Psoas muscle (tissue), 7 donors: ENCODE measurements at regions not wholly inside any gene's neighbourhood (a gene's known extent, or its start where the extent isn't known, plus 50 kb on each side); places are given as distances from the start of the nearest gene placed in this dataset.

Experiments used
- ATAC-seq, 4 donors: fragments of 200-7000 bp; cut with Tn5 transposase; one replicate each; pipeline ENCODE4 v1.9.1; 2020; ENCODE audit warnings: moderate library complexity in 3 of 4, mild to moderate bottlenecking in 2 of 4
- DNase-seq, 2 donors: peaks; one replicate each; pipeline ENCODE4 v3.0.0-alpha.2; 2020
- H3K27ac ChIP-seq: fragments of 200-600 bp; one replicate; pipeline ENCODE4 v1.8.0; 2022
- H3K27me3 ChIP-seq, 3 donors: fragments of 200-600 bp in 1 of 3; one replicate each; pipeline versions ENCODE4 v1.6.1 to v1.8.0; 2013 to 2022; ENCODE audit warnings: low read length in 2 of 3, mild to moderate bottlenecking in 2 of 3, moderate library complexity in 1 of 3; ENCODE audit not compliant: insufficient read depth in 3 of 3
- H3K36me3 ChIP-seq, 2 donors: fragments of 200-600 bp in 1 of 2; one replicate each; pipeline versions ENCODE4 v1.6.1 to v1.8.0; 2013 to 2022; ENCODE audit warnings: low read depth in 1 of 2, mild to moderate bottlenecking in 1 of 2, moderate library complexity in 1 of 2; ENCODE audit not compliant: insufficient read depth in 1 of 2
- H3K4me1 ChIP-seq: fragments of 200-600 bp; one replicate; pipeline ENCODE4 v1.8.0; 2022
- H3K4me3 ChIP-seq: fragments of 200-600 bp; one replicate; pipeline ENCODE4 v1.8.0; 2022; ENCODE audit warnings: mild to moderate bottlenecking
- H3K9me3 ChIP-seq: fragments of 200-600 bp; one replicate; pipeline ENCODE4 v1.8.0; 2022
- CTCF ChIP-seq: fragments of 200-600 bp; IDR thresholded peaks from one replicate; pipeline ENCODE4 v1.8.0; 2022; ENCODE audit warnings: antibody characterized with exemption
- WGBS, 3 donors: extraction: QIAGEN DNeasy Blood & Tissue Kit; methylation state at CpG; one replicate each; pipeline versions ENCODE4 v1.1.6 to v1.1.7; 2013; 5-methylcytosine and 5-hydroxymethylcytosine counted together
- intact Hi-C, 2 donors: fragments of 100-400 bp; cut with DNase I; formaldehyde crosslinking; loops; one replicate each; pipeline versions ENCODE4 v1.11.0 to v1.14.2; 2022
- donor health status: healthy with polysubstance abuse.
- donor health status: DM: no; HTN: no; CAD: no; lungs with moderate emphysema.
- donor health status: Bipolar disorder and iron deficiency.
- donor health status: healthy.
- donor health status: DM: yes; HTN: yes; CAD: no.
- donor health status: DM: no; HTN: no; CAD: no.
- donor health status: DM: yes; HTN: yes; CAD: no.

DNA sequence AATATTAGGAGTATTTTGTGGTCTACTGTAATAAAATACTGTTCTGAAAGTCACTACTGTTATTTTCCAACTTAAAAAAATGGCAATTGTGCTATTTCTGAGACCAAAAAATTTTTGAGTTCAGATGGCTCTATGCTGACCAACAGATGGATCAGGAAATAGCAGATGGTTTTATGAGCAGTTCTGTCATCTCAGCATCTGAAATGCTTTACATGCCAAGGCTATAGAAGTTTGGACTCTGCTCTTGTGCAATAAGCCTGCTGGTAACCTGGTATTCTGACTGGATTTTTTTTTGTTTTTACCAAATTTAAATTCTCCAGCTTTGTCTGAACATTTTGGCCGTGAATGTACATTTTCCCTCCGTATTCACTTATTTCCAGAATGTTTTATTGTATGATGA, 1127.5 kb downstream of the GRIK2 start:
- intact Hi-C loops, result no loop called here
- H3K4me3 ChIP-seq, result no peak overlapping the region
- no peaks in the 10 kb centered on the region for H3K4me1 ChIP-seq
- no peaks in the 10 kb centered on the region for H3K27me3 ChIP-seq
- H3K27ac ChIP-seq, result no peak overlapping the region
- no peaks in the 10 kb centered on the region for H3K36me3 ChIP-seq
- no peaks in the 10 kb centered on the region for H3K9me3 ChIP-seq
- WGBS, 3 donors, result 60 to 81% (median 72%) methylated on average over 2 of the region's 2 CpGs
- DNase-seq (no peak), ATAC-seq (no peak)
- no peak for TF ChIP-seq CTCF

DNA sequence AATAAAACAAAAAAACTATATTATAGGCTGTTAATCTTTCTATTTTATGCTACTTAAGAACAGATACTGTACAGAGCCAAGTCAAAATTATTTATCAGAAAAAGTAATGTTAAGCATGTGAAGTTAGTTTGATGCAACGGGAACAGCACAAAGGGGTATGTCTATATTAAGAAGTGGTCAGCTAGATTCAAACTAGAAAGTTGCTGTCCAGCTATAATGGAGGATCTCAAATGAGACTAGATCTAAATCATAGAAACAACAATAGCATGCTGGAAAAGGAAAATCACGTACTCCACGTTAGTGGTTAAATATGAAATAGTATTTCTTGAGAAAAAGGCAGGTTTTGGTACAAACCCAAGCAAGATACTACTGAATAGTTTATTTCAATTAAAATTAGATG, 1124.0 kb downstream of the GRIK2 start:
- intact Hi-C loops, result no loop called here

DNA sequence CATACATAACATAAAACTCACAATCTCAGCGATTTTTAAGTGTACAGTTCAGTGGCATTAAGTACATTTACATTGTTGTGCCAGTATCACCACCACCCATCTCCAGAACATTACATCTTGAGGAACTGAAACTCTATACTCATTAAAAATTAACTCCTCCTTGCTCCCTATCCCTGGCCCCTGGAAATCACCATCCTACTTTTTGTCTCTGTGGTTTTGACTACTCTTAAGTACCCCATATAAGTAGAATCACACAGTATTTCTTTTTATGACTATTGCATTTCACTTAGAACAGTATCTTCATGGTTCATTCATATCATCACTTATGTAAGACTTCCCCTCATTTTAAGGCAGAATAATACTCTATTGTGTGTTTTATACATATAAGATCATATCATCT, 1108.1 kb downstream of the GRIK2 start:
- TF ChIP-seq CTCF, result no peak
- 44 to 61% (median 55%) methylated on average over 1 of the region's 1 CpG for WGBS, 3 donors
- Histone ChIP-seq H3K4me3 (no peak overlapping the region), H3K9me3 (peaks cover 9% of the 10 kb centered on the region), H3K27ac (no peak overlapping the region), H3K4me1 (no peaks in the 10 kb centered on the region), H3K27me3 (no peaks in the 10 kb centered on the region), H3K36me3 (no peaks in the 10 kb centered on the region)
- intact Hi-C loops, result no loop called here
- DNase-seq, result no peak
- ATAC-seq, result no peak

More for the DNA sequence above, 1124.0 kb downstream of the GRIK2 start:
- no peak for ATAC-seq
- 75 to 79% (median 78%) methylated on average over 3 of the region's 3 CpGs for WGBS, 3 donors
- no peak for TF ChIP-seq CTCF
- no peaks in the 10 kb centered on the region for H3K4me1 ChIP-seq
- H3K27ac ChIP-seq, result no peak overlapping the region
- no peak overlapping the region for H3K4me3 ChIP-seq
- no peak for DNase-seq
- no peaks in the 10 kb centered on the region for H3K9me3 ChIP-seq
- H3K27me3 ChIP-seq, result no peaks in the 10 kb centered on the region
- H3K36me3 ChIP-seq, result no peaks in the 10 kb centered on the region

- Histone ChIP-seq H3K9me3 (no peaks in the 10 kb centered on the region), H3K4me1 (no peaks in the 10 kb centered on the region), H3K27me3 (no peaks in the 10 kb centered on the region), H3K36me3 (no peaks in the 10 kb centered on the region), H3K27ac (no peak overlapping the region), H3K4me3 (no peak overlapping the region)
- intact Hi-C loops, result no loop called here
- 79 to 86% (median 81%) methylated on average over 1 of the region's 1 CpG for WGBS, 3 donors
- ATAC-seq, result no peak
- DNase-seq, result no peak
- TF ChIP-seq CTCF, result no peak
These were observed 1101.3 kb downstream of the GRIK2 start for GRCh38 chr6:102494808-102495207.

DNA sequence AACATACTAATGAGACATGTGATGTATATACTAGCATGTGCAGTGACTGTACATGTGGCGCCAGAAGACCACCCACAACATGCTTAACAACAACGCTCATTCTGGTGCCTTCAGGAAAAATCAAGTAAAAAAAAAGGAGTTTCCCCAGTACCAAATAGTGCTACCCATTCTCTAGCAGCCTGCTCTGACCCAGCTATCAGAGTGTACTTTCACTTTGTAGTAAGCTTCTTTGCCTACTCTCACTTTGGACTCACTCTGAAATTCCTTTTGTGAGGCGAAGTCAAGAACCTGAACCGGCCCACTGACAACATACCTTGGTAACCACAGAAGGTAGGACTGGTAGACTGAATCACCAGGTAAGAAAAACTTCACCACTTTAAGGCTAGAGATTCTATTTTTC, 1100.0 kb downstream of the GRIK2 start:
- intact Hi-C loops, result no loop called here
- no peak for ATAC-seq

More for the DNA sequence above, 1100.0 kb downstream of the GRIK2 start:
- no peak for DNase-seq
- H3K9me3 ChIP-seq, result no peaks in the 10 kb centered on the region
- no peak overlapping the region for H3K4me3 ChIP-seq
- no peaks in the 10 kb centered on the region for H3K27me3 ChIP-seq
- no peaks in the 10 kb centered on the region for H3K36me3 ChIP-seq
- 90 to 97% (median 93%) methylated on average over 4 of the region's 4 CpGs for WGBS, 3 donors
- H3K4me1 ChIP-seq, result no peaks in the 10 kb centered on the region
- no peak for TF ChIP-seq CTCF
- no peak overlapping the region for H3K27ac ChIP-seq
